ENCODE measurements at regions not wholly inside any gene's neighbourhood (a gene's known extent, or its start where the extent isn't known, plus 50 kb on each side); places are given as distances from the start of the nearest gene placed in this dataset.

GRCh38 chrX:63270873-63271272, 80.3 kb downstream of the SPIN4 start:
- TF ChIP-seq ZNF274 (IDR thresholded peaks at IDR 0.05; ENCODE audit: low read depth, low read length) (no peak), YY1 (IDR thresholded peaks at IDR 0.05; ENCODE audit: insufficient read depth, insufficient read length) (no peak), SUZ12 (IDR thresholded peaks at IDR 0.05; ENCODE audit: extremely low read depth, insufficient read depth, insufficient read length) (no peak)

All from NT2/D1 (cell line).